ENCODE measurements at regions not wholly inside any gene's neighbourhood (a gene's known extent, or its start where the extent isn't known, plus 50 kb on each side); places are given as distances from the start of the nearest gene placed in this dataset.

DNA sequence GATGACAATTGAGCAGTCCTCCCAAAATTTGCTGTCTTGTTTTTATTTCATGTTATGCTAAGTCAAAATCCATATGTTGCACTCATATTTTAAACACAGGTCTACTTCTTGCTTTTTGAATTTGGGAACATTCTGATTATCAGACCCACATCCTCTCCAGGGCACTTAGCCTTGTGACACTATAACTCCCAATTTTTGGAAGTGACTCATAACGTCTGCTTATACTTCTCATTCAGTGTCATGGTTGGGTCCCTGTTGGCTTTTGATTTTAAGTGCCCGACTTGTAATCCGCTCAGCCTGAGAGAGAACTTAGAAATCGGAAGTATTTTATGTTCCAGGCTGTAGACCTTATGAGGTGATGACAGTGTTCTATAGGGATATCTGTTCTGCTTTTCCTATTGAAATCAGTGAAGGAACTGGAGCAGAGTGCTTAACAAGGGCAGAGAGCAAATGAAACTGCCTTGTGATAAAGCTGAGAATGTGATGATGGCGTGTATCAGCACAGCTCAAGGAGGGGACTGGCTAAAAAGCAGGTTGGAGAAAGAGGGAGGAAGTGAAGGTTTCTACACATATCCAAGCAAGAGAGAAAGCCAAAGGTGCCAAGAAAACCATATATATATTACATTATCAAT is 136.0 kb downstream of the HLX start:
- H3K27ac ChIP-seq = no peak overlapping the region
- no peak overlapping the region for H3K4me3 ChIP-seq
- TF ChIP-seq, protein P1, sequence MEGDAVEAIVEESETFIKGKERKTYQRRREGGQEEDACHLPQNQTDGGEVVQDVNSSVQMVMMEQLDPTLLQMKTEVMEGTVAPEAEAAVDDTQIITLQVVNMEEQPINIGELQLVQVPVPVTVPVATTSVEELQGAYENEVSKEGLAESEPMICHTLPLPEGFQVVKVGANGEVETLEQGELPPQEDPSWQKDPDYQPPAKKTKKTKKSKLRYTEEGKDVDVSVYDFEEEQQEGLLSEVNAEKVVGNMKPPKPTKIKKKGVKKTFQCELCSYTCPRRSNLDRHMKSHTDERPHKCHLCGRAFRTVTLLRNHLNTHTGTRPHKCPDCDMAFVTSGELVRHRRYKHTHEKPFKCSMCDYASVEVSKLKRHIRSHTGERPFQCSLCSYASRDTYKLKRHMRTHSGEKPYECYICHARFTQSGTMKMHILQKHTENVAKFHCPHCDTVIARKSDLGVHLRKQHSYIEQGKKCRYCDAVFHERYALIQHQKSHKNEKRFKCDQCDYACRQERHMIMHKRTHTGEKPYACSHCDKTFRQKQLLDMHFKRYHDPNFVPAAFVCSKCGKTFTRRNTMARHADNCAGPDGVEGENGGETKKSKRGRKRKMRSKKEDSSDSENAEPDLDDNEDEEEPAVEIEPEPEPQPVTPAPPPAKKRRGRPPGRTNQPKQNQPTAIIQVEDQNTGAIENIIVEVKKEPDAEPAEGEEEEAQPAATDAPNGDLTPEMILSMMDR (IDR thresholded peaks at IDR 0.05 in 4 of 5, conservative IDR thresholded peaks at IDR 0.05 in 1 of 5) = no peak
- no peak for TF ChIP-seq POLR2A (IDR thresholded peaks at IDR 0.05)
- H3K36me3 ChIP-seq = no peaks in the 10 kb centered on the region
- in situ Hi-C loops (cut with MboI; ENCODE audit: low sequenced_read_pairs in 4 of 4) = no loop called here
- H3K4me1 ChIP-seq = no peaks in the 10 kb centered on the region
- H3K27me3 ChIP-seq = no peaks in the 10 kb centered on the region
- DNase-seq (no peak), ATAC-seq (no peak)
- H3K9me3 ChIP-seq = no peaks in the 10 kb centered on the region
- intact Hi-C loops (cut with DNase I; ENCODE audit: low total_unique reads) = no loop called here

DNA sequence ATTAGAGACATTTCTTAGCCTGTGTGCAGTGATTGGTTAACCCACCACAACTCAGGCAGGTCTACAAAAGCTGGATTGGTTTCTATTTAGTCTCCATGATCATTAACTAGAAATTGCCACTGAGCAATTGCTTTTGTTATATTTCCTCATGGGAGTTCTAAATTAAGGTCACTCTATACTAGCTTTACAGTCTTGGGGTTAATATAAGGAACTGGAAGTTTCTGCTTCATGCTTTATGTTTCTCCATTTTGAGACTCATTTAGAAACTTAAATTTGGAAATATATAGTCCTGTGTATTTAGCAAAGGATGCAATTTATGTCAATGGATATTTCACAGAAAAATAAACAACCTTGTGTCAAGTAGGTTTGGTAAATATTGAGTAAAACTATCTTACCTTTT is 137.5 kb downstream of the HLX start:
- TF ChIP-seq, protein P1 (IDR thresholded peaks at IDR 0.05 in 4 of 5, conservative IDR thresholded peaks at IDR 0.05 in 1 of 5) = no peak
- no peak for TF ChIP-seq POLR2A (IDR thresholded peaks at IDR 0.05)
- Histone ChIP-seq H3K36me3 (no peaks in the 10 kb centered on the region), H3K9me3 (no peaks in the 10 kb centered on the region), H3K4me3 (no peak overlapping the region), H3K27me3 (no peaks in the 10 kb centered on the region), H3K4me1 (no peaks in the 10 kb centered on the region), H3K27ac (no peak overlapping the region)
- in situ Hi-C loops (cut with MboI; ENCODE audit: low sequenced_read_pairs in 4 of 4) (no loop called here), intact Hi-C loops (cut with DNase I; ENCODE audit: low total_unique reads) (no loop called here)
- no peak for ATAC-seq
- DNase-seq = no peak

- intact Hi-C loops (cut with DNase I; ENCODE audit: low total_unique reads) = no loop called here
- DNase-seq (no peak), ATAC-seq (no peak)
- no peaks in the 10 kb centered on the region for H3K36me3 ChIP-seq
- TF ChIP-seq, protein P1 (IDR thresholded peaks at IDR 0.05 in 4 of 5, conservative IDR thresholded peaks at IDR 0.05 in 1 of 5) = no peak
- no peak for TF ChIP-seq POLR2A (IDR thresholded peaks at IDR 0.05)
- no peaks in the 10 kb centered on the region for H3K9me3 ChIP-seq
- no peaks in the 10 kb centered on the region for H3K4me1 ChIP-seq
- no peak overlapping the region for H3K27ac ChIP-seq
- in situ Hi-C loops (cut with MboI; ENCODE audit: low sequenced_read_pairs in 4 of 4) = no loop called here
- no peaks in the 10 kb centered on the region for H3K27me3 ChIP-seq
- H3K4me3 ChIP-seq = no peak overlapping the region
These were observed 139.2 kb downstream of the HLX start for GRCh38 chr1:221018414-221018813.

DNA sequence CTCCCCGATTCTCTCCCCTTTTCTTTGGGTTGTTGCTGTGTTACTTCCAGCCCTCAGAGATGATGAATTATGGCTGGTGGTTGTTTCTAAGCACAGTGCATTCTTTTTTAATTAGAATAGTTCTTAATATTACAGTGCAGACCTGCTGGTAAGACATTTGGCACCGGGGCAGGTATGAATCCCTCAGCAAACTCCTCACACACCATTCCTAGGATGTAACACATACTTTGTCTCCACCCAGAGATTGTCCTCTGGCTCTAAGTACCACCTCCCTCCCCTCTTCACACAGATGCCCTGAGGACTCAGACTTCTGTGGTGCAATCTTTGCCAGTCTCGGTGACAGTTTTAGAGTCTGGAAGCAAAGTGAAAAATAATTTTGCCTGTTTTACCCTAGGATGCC is 143.1 kb downstream of the HLX start:
- DNase-seq (no peak), ATAC-seq (no peak)
- no peak overlapping the region for H3K4me3 ChIP-seq
- no peak overlapping the region for H3K27ac ChIP-seq
- intact Hi-C loops (cut with DNase I; ENCODE audit: low total_unique reads) = no loop called here
- in situ Hi-C loops (cut with MboI; ENCODE audit: low sequenced_read_pairs in 4 of 4) = no loop called here
- H3K4me1 ChIP-seq = no peaks in the 10 kb centered on the region
- H3K36me3 ChIP-seq = no peaks in the 10 kb centered on the region
- H3K9me3 ChIP-seq = no peaks in the 10 kb centered on the region
- TF ChIP-seq, protein P1 (IDR thresholded peaks at IDR 0.05 in 4 of 5, conservative IDR thresholded peaks at IDR 0.05 in 1 of 5) = no peak
- no peaks in the 10 kb centered on the region for H3K27me3 ChIP-seq

GRCh38 chr1:221023482-221023881 is 144.2 kb downstream of the HLX start:
- Histone ChIP-seq H3K9me3 (no peaks in the 10 kb centered on the region), H3K27ac (no peak overlapping the region), H3K36me3 (no peaks in the 10 kb centered on the region), H3K4me1 (no peaks in the 10 kb centered on the region), H3K4me3 (no peak overlapping the region), H3K27me3 (no peaks in the 10 kb centered on the region)
- no peak for ATAC-seq
- intact Hi-C loops (cut with DNase I; ENCODE audit: low total_unique reads) (no loop called here), in situ Hi-C loops (cut with MboI; ENCODE audit: low sequenced_read_pairs in 4 of 4) (no loop called here)
- TF ChIP-seq POLR2A (IDR thresholded peaks at IDR 0.05) = no peak
- TF ChIP-seq, protein P1 (IDR thresholded peaks at IDR 0.05 in 4 of 5, conservative IDR thresholded peaks at IDR 0.05 in 1 of 5) = no peak
- DNase-seq = no peak
